SK-N-MC (cell line): ENCODE measurements at regions not wholly inside any gene's neighbourhood (a gene's known extent, or its start where the extent isn't known, plus 50 kb on each side); places are given as distances from the start of the nearest gene placed in this dataset.

Experiments used
- EZH2 ChIP-seq: fragments of 200-600 bp; sonication (generic); IDR thresholded peaks from one replicate; pipeline ENCODE4 v1.6.1; 2017; ENCODE audit warnings: antibody characterized with exemption
- FOXP2 ChIP-seq: optimal IDR thresholded peaks from 2 replicates; pipeline ENCODE3; 2011; ENCODE audit warnings: mild to moderate bottlenecking, moderate library complexity; ENCODE audit not compliant: insufficient read depth; ENCODE audit errors: extremely low read length, control extremely low read depth
- POLR2AphosphoS5 ChIP-seq: IDR thresholded peaks from 2 replicates; pipeline ENCODE4 v1.6.1; 2012; ENCODE audit warnings: mild to moderate bottlenecking, low read depth, low read length, borderline replicate concordance

DNA sequence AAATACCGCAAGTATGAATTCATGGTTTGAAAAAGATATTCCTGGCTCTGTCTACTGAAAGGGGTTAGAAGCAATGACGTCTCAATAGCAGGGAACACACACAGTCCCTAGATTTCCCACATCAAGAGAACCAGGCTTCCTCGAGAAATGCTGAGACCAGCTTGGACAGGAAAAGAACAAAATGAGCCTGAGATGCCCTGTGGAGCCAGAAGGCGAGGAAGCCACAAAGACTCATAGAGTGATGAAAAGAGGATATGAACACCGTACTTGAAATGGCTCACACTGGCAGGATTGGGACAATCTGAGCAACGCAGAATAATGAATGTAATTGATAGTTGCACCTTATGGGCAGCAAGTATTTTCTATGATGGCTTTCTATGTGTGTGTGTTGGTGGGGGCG is 302.4 kb upstream of the ATP10A start:
- TF ChIP-seq EZH2 (no peak), POLR2AphosphoS5 (no peak), FOXP2 (no peak)
